Heart right ventricle (tissue), 16 donors: ENCODE measurements at regions not wholly inside any gene's neighbourhood (a gene's known extent, or its start where the extent isn't known, plus 50 kb on each side); places are given as distances from the start of the nearest gene placed in this dataset.

Experiments used
- ATAC-seq, 8 donors: fragments of 200-7000 bp; cut with Tn5 transposase; one replicate each; pipeline ENCODE4 v1.9.1; 2020; ENCODE audit warnings: mild to moderate bottlenecking in 8 of 8, moderate library complexity in 8 of 8, moderate number of reproducible peaks in 1 of 8
- DNase-seq, 2 donors: peaks; one replicate each; pipeline ENCODE4 v3.0.0-alpha.2; 2020
- H3K27ac ChIP-seq, 10 donors: fragments of 200-600 bp; sonication (generic) in 2 of 10; one replicate each; pipeline versions ENCODE4 v1.5.0 to v1.8.0; 2020 to 2022; ENCODE audit warnings: mild to moderate bottlenecking in 3 of 10
- H3K27me3 ChIP-seq, 7 donors: fragments of 200-600 bp; one replicate each; pipeline ENCODE4 v1.8.0; 2021 to 2022; ENCODE audit warnings: mild to moderate bottlenecking in 2 of 7
- H3K36me3 ChIP-seq, 9 donors: fragments of 200-600 bp; sonication (generic) in 1 of 9; one replicate each; pipeline versions ENCODE4 v1.5.0 to v1.8.0; 2020 to 2022; ENCODE audit warnings: mild to moderate bottlenecking in 2 of 9
- H3K4me1 ChIP-seq, 9 donors: fragments of 200-600 bp; sonication (generic) in 1 of 9; one replicate each; pipeline versions ENCODE4 v1.5.0 to v1.8.0; 2020 to 2022; ENCODE audit warnings: mild to moderate bottlenecking in 4 of 9
- H3K4me3 ChIP-seq, 10 donors: fragments of 200-600 bp; sonication (generic) in 2 of 10; one replicate each; pipeline versions ENCODE4 v1.5.0 to v1.8.0; 2020 to 2022; ENCODE audit warnings: mild to moderate bottlenecking in 7 of 10, moderate library complexity in 2 of 10
- H3K9me3 ChIP-seq, 11 donors: fragments of 200-600 bp in 10 of 11; sonication (generic) in 2 of 11; one replicate each; pipeline versions ENCODE4 v1.5.0 to v1.8.0; 2013 to 2022; ENCODE audit warnings: mild to moderate bottlenecking in 2 of 11, control low read depth in 1 of 11, moderate library complexity in 1 of 11
- CTCF ChIP-seq, 9 donors: fragments of 200-600 bp; sonication (generic) in 2 of 9; IDR thresholded peaks; one replicate each; pipeline versions ENCODE4 v1.5.0 to v1.8.0; 2021 to 2022; ENCODE audit warnings: antibody characterized with exemption in 9 of 9, mild to moderate bottlenecking in 5 of 9, moderate library complexity in 1 of 9
- WGBS, 2 donors: extraction: QIAGEN DNeasy Blood & Tissue Kit; methylation state at CpG; one replicate each; pipeline ENCODE4 v1.1.7; 2013; ENCODE audit warnings: inconsistent platforms in 1 of 2; 5-methylcytosine and 5-hydroxymethylcytosine counted together
- intact Hi-C, 10 donors: fragments of 100-400 bp; cut with DNase I; formaldehyde crosslinking; loops; one replicate each; pipeline versions ENCODE4 v1.11.1 to v1.14.2; 2022
- donor health status: Arrhythmogenic right ventricular cardiomyopathy.
- donor health status: ischemic (EF 13 %, LVEDD 7.1; RV severe dilation, severe dysfunction).
- donor health status: healthy with polysubstance abuse.
- donor health status: DM: no; HTN: yes; CAD: no.
- donor health status: DM: no; HTN: no; CAD: no.
- donor health status: ischemic (EF 25% LVEDD 6.9; RV normal size, moderate dysfunction).
- donor health status: ischemic (EF 25% LVEDD 5.7; RV mildly dilated, moderate dysfunction).
- donor health status: healthy.
- donor health status: DM: yes; HTN: yes; CAD: no.
- donor health status: Ischemic cardiomyopathy.
- donor health status: ischemic (EF 35%, LVEDD 5.7; RV mildly dilated, moderate dysfunction).
- donor health status: nonischemic (EF 11% LVEDD 7.7; RV severe dilation, severe dysfunction).
- donor health status: DM: yes; HTN: yes; CAD: no.
- donor health status: PGD.
- donor health status: ischemic (EF 29% LVEDD 5.4; RV normal size, mild dysfunction).
- donor health status: nonischemic (EF 23%, LVEDD 6.1; RV moderate dilation, normal function).

GRCh38 chr3:81270603-81271379 is 490.7 kb downstream of the GBE1 start:
- H3K27ac ChIP-seq: no peak overlapping the region
- no peak overlapping the region for H3K4me3 ChIP-seq
- no peaks in the 10 kb centered on the region for H3K9me3 ChIP-seq
- ATAC-seq: no peak
- intact Hi-C loops: no loop called here
- H3K36me3 ChIP-seq: no peaks in the 10 kb centered on the region
- WGBS, 2 donors: 73 to 85% methylated on average over 3 of the region's 3 CpGs
- H3K27me3 ChIP-seq: no peaks in the 10 kb centered on the region
- no peak for DNase-seq
- no peak for TF ChIP-seq CTCF (IDR thresholded peaks at IDR 0.05)
- no peaks in the 10 kb centered on the region for H3K4me1 ChIP-seq

- ATAC-seq (no peak), DNase-seq (no peak)
- no peaks in the 10 kb centered on the region for H3K9me3 ChIP-seq
- TF ChIP-seq CTCF (IDR thresholded peaks at IDR 0.05): no peak
- H3K36me3 ChIP-seq: no peaks in the 10 kb centered on the region
- intact Hi-C loops: no loop called here
- H3K4me1 ChIP-seq: no peaks in the 10 kb centered on the region
- H3K27ac ChIP-seq: no peak overlapping the region
- H3K4me3 ChIP-seq: no peak overlapping the region
- no peaks in the 10 kb centered on the region for H3K27me3 ChIP-seq
- WGBS, 2 donors: 81 to 83% methylated on average over 4 of the region's 4 CpGs
These were observed 492.9 kb downstream of the GBE1 start for GRCh38 chr3:81268526-81268925.

- WGBS, 2 donors: 87 to 94% methylated on average over 1 of the region's 1 CpG
- intact Hi-C loops: no loop called here
- H3K4me1 ChIP-seq: no peaks in the 10 kb centered on the region
- no peak for DNase-seq
- H3K27me3 ChIP-seq: no peaks in the 10 kb centered on the region
- H3K9me3 ChIP-seq: no peaks in the 10 kb centered on the region
- H3K36me3 ChIP-seq: no peaks in the 10 kb centered on the region
- no peak overlapping the region for H3K4me3 ChIP-seq
- no peak for TF ChIP-seq CTCF (IDR thresholded peaks at IDR 0.05)
- ATAC-seq: no peak
- no peak overlapping the region for H3K27ac ChIP-seq
These were observed 499.4 kb downstream of the GBE1 start for GRCh38 chr3:81261996-81262395.

- 40 to 47% methylated on average over 4 of the region's 4 CpGs for WGBS, 2 donors
- Histone ChIP-seq H3K4me3 (no peak overlapping the region), H3K4me1 (no peaks in the 10 kb centered on the region), H3K27ac (no peak overlapping the region), H3K27me3 (no peaks in the 10 kb centered on the region), H3K9me3 (no peaks in the 10 kb centered on the region), H3K36me3 (no peaks in the 10 kb centered on the region)
- ATAC-seq (no peak), DNase-seq (no peak)
- intact Hi-C loops: no loop called here
- TF ChIP-seq CTCF (IDR thresholded peaks at IDR 0.05): no peak
These were observed 506.0 kb downstream of the GBE1 start for GRCh38 chr3:81255463-81255862.
